Nucleus accumbens (tissue), 56 donors: ENCODE measurements at regions not wholly inside any gene's neighbourhood (a gene's known extent, or its start where the extent isn't known, plus 50 kb on each side); places are given as distances from the start of the nearest gene placed in this dataset.

ENCODE experiments used
- DNase-seq, 56 donors: peaks; one replicate each; lab custom pipeline; 2025; lab: John Stamatoyannopoulos, UW

GRCh38 chr17:70772761-70773160 is 603.4 kb downstream of the KCNJ2 start:
- no peak for DNase-seq

DNA sequence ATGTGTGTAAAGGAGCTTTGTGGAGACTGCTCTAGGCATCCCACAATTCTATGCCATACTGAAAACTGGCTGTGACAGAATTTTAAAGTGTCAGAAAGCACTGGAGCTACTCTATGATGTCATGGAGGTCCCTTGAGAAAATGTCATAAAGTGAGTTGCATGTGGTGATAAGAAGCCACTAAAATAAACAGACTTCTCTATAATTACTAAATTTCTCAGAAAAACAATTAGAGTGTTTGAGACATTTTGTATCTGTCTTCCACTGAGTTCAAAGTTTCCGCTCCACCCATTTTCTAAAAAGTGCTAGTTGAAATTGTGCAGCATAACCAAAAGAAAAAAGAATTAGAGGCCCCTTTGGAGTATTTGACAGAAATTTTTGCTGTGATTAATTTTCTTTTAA is 603.9 kb downstream of the KCNJ2 start:
- DNase-seq, result no peak

GRCh38 chr17:70774339-70775117 is 605.2 kb downstream of the KCNJ2 start:
- no peak for DNase-seq

DNA sequence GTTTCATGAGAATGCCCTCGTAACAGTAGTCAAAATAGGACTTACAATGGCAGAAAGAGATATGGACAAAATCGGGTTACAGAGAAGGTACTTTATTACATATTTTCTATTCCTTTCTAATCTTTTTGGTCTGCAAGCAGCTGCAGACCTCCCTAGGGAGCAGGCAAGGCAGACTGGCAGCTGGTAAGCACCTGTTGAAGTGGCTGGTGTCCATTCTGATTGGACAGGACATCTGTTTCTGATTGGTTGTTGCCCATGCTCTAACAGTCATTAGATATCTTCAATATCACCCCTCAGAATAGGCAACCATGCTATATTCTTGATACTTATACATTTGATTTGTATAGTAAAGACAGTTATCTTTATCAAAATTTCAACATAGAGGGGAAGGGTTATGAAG is 606.3 kb downstream of the KCNJ2 start:
- no peak for DNase-seq

GRCh38 chr17:70776441-70776840 is 607.1 kb downstream of the KCNJ2 start:
- no peak for DNase-seq

- DNase-seq, result no peak
Measured at GRCh38 chr17:70780031-70780430, 610.7 kb downstream of the KCNJ2 start.

GRCh38 chr17:70786081-70786480 is 616.7 kb downstream of the KCNJ2 start:
- no peak for DNase-seq

- DNase-seq, result no peak
Measured at GRCh38 chr17:70787721-70788300, 618.5 kb downstream of the KCNJ2 start.

DNA sequence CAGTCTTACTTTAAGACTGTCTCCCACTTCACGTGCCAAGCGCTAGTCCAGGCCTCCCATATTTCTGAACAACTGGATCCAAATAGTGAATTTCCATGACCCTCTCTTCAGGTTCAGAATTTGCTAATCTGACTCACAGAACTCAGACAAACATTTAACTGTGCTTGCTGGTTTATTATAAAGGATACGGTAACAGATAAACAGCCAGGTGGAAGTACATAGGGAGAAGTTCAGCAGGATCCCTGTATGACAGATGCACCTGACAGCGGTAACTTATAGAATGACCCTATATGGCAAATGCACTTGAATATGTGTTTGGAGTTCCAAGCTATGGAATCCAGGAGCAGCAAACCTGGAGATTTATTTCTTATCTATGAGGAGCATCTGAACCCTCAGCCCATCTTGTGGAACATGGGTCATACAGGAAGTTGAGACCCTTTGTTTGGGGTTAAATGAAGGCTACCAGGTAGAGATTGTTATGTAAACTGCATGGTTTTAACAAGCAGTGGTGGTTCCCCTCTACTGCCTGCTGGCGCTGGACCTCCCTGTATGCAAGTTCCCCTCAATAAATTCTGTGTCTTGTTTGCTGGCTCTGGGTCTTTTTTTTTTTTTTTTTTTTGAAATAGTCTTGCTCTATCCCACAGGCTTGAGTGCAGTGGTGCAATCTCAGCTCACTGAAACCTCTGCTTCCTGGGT is 622.6 kb downstream of the KCNJ2 start:
- DNase-seq, result no peak

GRCh38 chr17:70794738-70795137 is 625.4 kb downstream of the KCNJ2 start:
- no peak for DNase-seq

DNA sequence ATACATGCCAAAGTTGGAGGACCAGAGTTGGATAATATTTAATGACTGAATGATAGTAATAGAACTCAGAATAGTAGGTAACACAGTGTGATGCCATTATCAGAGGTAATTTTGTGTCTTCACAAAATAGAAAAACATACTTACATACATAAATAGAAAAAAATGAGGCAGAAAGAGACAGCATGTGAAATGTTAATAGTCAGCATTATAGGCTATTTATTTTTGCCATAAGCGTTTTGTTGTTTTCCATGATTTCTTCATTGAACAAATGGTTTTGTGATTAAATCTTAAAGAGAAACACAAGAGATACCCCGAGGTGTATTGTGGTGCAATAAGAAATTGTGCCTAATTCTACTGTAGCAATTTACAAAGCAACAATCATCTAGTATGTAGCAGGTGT is 626.3 kb downstream of the KCNJ2 start:
- DNase-seq, result no peak

GRCh38 chr17:70796757-70797156 is 627.4 kb downstream of the KCNJ2 start:
- DNase-seq, result no peak

DNA sequence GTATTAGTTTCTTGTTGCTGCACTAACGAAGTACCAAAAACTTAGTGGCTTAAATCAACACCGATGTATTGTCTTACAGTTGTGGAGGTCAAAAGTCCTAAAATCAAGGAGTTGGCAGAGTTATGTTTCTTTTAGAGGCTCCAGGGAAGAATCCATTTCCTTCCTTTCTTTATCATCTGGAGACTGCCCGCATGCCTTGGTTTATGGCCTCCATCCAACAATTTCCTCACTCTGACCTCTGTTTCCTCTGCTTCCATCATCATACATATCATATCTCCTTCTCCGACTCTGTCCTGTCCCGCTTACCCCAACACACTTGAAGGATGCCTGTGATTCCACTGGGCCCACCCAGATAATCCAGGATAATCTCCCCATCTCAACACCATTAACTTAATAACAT is 627.8 kb downstream of the KCNJ2 start:
- DNase-seq, result no peak

GRCh38 chr17:70804161-70804560 is 634.8 kb downstream of the KCNJ2 start:
- no peak for DNase-seq

- no peak for DNase-seq
Measured at GRCh38 chr17:70808596-70808995, 639.3 kb downstream of the KCNJ2 start.

DNA sequence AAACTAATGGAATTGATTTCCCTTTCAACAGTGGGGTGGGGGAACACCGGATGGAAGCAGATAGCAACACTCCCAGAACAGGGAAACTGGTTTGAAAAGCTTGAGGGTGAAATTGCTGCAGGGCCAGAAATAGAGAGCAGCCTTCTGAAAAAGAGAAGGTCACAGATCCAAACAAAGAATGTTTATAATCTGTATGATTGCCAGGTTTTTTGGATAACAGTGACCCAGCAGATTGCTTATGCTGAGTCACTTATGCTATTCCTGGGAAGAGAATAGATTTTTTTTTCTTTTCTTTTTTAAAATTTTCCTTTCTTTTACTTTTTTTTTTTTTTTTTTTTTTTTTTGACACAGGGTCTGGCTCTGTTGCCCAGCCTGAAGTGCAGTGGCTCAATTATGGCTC is 641.3 kb downstream of the KCNJ2 start:
- DNase-seq, result no peak

DNA sequence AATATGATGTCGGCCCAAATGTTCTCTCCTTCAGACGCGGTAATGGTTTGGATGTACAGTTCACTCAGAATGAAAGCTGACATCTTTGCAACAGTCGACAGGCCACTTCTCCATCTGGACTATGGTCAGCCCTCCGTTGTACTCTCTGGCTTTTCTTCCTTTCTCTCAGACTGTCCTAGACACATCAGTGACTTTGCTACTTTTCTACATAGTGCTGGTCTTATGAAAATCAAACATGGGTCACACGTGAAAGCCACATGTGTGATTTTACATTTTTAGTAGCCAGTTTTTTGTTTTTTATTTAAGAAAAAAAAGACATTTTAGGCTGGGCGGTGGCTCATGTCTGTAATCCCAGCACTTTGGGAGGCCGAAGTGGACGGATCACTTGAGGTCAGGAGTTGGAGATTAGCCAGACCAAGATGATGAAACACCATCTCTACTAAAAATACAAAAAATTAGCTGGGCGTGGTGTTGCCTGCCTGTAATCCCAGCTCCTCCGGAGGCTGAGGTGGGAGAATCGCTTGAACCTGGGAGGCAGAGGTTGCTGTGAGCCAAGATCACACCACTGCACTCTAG is 644.1 kb downstream of the KCNJ2 start:
- no peak for DNase-seq

DNA sequence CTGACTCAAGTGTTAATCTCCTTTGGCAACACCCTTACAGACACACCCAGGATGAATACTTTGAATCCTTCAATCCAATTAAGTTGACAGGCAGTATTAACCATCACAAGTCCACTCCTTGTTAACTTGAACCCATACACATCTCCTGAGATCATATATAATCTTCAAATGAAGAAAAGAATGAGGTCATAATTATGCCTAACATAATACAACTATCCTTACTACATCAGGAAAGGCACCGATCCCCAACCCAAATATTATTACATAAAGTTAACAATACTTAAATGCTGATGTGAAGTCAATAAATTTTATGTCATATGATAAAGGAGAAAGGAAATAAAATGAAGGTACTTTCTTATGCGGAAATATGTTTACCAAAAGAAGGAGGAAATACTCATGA is 649.9 kb downstream of the KCNJ2 start:
- DNase-seq, result no peak

- no peak for DNase-seq
Measured at GRCh38 chr17:70820276-70820675, 650.9 kb downstream of the KCNJ2 start.

GRCh38 chr17:70825321-70826125 is 656.2 kb downstream of the KCNJ2 start:
- no peak for DNase-seq

DNA sequence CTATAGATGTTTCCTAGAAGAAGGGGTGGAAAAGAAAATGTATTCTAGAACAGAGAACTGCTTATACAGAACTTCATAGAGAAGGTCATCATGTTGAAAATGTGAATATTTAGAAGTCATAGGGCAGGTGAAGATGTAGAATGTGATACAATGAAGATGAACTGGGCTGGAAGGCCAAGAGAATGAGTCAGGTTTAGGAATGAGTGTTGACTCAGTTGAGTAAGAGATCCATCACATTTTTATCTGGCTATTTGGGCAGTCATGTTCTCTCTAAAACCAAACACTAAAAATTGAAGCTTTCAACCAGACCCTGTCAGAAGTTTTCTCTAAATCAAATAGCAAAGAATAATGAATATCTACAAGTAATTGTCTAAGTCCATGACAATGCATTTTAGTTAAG is 660.5 kb downstream of the KCNJ2 start:
- DNase-seq, result no peak
